IMR-90 (cell line): ENCODE measurements at regions not wholly inside any gene's neighbourhood (a gene's known extent, or its start where the extent isn't known, plus 50 kb on each side); places are given as distances from the start of the nearest gene placed in this dataset.

Experiments used
- BHLHE40 ChIP-seq: fragments of 150-350 bp; IDR thresholded peaks from 2 replicates; pipeline ENCODE4 v1.6.1; 2016; ENCODE audit warnings: mild to moderate bottlenecking, low read depth, low read length
- CHD1 ChIP-seq: IDR thresholded peaks from 2 replicates; pipeline ENCODE4 v1.6.1; 2012; ENCODE audit warnings: low read depth, low read length, improper control_type of control experiment
- CTCF ChIP-seq: conservative IDR thresholded peaks from 2 replicates; pipeline ENCODE4 v1.5.1; 2012; ENCODE audit warnings: mild to moderate bottlenecking, low read depth, low read length, improper control_type of control experiment
- FOS ChIP-seq: fragments of 150-350 bp; IDR thresholded peaks from 2 replicates; pipeline ENCODE4 v1.6.1; 2016; ENCODE audit warnings: low read depth, low read length
- MAFK ChIP-seq: IDR thresholded peaks from 2 replicates; pipeline ENCODE4 v1.6.1; 2012; ENCODE audit warnings: low read depth, low read length, improper control_type of control experiment
- MAZ ChIP-seq: IDR thresholded peaks from 2 replicates; pipeline ENCODE4 v1.6.1; 2012; ENCODE audit warnings: low read depth, mild to moderate bottlenecking, low read length, improper control_type of control experiment, moderate library complexity, borderline replicate concordance
- MXI1 ChIP-seq: IDR thresholded peaks from 2 replicates; pipeline ENCODE4 v1.6.1; 2012; ENCODE audit warnings: low read depth, mild to moderate bottlenecking, low read length, moderate library complexity, borderline replicate concordance
- NFE2L2 ChIP-seq: fragments of 150-350 bp; IDR thresholded peaks from 2 replicates; pipeline ENCODE4 v1.6.1; 2016; ENCODE audit warnings: low read depth, mild to moderate bottlenecking, low read length
- POLR2A ChIP-seq: IDR thresholded peaks from 2 replicates; pipeline ENCODE4 v1.6.1; 2012; ENCODE audit warnings: mild to moderate bottlenecking, low read depth, low read length
- RAD21 ChIP-seq: IDR thresholded peaks from 2 replicates; pipeline ENCODE4 v1.6.1; 2012; ENCODE audit warnings: low read length, improper control_type of control experiment
- RCOR1 ChIP-seq: IDR thresholded peaks from 2 replicates; pipeline ENCODE4 v1.6.1; 2012; ENCODE audit warnings: mild to moderate bottlenecking, low read length, improper control_type of control experiment; ENCODE audit not compliant: insufficient replicate concordance
- RFX5 ChIP-seq: IDR thresholded peaks from 2 replicates; pipeline ENCODE4 v1.8.0; 2012; ENCODE audit warnings: low read depth, mild to moderate bottlenecking, low read length, moderate library complexity

- TF ChIP-seq CTCF (no peak), RFX5 (no peak), RAD21 (no peak), POLR2A (no peak), MAFK (no peak), NFE2L2 (no peak), MXI1 (no peak), BHLHE40 (no peak), MAZ (no peak), FOS (no peak), RCOR1 (no peak), CHD1 (no peak)
These were observed 59.2 kb upstream of the GOT2 start for GRCh38 chr16:58793366-58793765.
